ENCODE measurements at regions not wholly inside any gene's neighbourhood (a gene's known extent, or its start where the extent isn't known, plus 50 kb on each side); places are given as distances from the start of the nearest gene placed in this dataset.

DNA sequence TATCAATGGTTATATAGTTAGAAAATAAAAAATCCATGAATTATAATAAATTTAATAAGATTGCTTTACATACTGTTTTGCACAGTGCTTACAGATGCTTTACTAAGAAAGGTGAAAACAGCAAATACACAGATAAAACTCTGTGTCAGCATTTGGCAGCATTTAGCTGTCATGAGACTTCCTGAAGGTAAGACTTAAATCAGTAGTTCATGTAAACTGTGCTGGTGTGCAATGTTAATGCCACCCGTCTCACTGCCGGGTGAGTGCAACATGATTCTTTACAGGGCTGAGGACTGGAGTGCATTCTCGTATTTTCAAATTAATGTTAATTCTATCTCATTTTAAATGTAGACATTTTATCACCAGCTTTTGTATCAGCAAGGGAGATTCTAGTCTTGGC lies 326.2 kb upstream of the POT1 start:
- no peaks in the 10 kb centered on the region for H3K27me3 ChIP-seq (ENCODE audit: control insufficient read depth, insufficient read depth, low read length)

DNA sequence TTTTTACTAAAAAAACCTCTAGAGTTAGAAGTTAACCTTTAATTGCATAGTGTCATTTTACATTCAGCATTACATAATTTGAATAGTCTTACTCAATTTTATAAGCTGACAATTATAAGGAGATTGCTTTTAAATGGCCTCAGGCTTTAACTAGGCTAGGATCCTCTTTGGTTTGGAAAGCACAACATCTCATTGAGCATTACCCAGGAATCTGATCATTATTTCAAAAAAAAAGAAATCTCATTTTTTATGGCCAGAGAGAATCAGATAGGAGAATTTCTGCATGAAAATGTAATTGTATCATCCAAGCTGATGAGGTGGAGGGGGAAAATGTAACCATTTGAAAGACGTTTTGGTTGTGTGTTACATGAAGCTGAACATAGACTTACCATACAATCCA lies 324.9 kb upstream of the POT1 start:
- TF ChIP-seq, protein P1, sequence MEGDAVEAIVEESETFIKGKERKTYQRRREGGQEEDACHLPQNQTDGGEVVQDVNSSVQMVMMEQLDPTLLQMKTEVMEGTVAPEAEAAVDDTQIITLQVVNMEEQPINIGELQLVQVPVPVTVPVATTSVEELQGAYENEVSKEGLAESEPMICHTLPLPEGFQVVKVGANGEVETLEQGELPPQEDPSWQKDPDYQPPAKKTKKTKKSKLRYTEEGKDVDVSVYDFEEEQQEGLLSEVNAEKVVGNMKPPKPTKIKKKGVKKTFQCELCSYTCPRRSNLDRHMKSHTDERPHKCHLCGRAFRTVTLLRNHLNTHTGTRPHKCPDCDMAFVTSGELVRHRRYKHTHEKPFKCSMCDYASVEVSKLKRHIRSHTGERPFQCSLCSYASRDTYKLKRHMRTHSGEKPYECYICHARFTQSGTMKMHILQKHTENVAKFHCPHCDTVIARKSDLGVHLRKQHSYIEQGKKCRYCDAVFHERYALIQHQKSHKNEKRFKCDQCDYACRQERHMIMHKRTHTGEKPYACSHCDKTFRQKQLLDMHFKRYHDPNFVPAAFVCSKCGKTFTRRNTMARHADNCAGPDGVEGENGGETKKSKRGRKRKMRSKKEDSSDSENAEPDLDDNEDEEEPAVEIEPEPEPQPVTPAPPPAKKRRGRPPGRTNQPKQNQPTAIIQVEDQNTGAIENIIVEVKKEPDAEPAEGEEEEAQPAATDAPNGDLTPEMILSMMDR (IDR thresholded peaks at IDR 0.05; ENCODE audit: insufficient read depth, low read depth, low read length): no peak
- CTCF ChIA-PET: no interaction called here
- H3K27me3 ChIP-seq (ENCODE audit: control insufficient read depth, insufficient read depth, low read length): no peaks in the 10 kb centered on the region
- DNase-seq (ENCODE audit: low read depth): no peak
- POLR2A ChIA-PET: no interaction called here
- H3K36me3 ChIP-seq (ENCODE audit: control insufficient read depth, insufficient read depth, low read length): no peaks in the 10 kb centered on the region
- H3K4me3 ChIP-seq (ENCODE audit: low read depth, low read length): no peak overlapping the region

More for the DNA sequence above, 326.2 kb upstream of the POT1 start:
- ChIA-PET CTCF (no interaction called here), POLR2A (no interaction called here)
- DNase-seq (ENCODE audit: low read depth): no peak
- Histone ChIP-seq H3K36me3 (ENCODE audit: control insufficient read depth, insufficient read depth, low read length) (no peaks in the 10 kb centered on the region), H3K4me3 (ENCODE audit: low read depth, low read length) (no peak overlapping the region)
- TF ChIP-seq, protein P1 (IDR thresholded peaks at IDR 0.05; ENCODE audit: insufficient read depth, low read depth, low read length): no peak

GRCh38 chr7:125253452-125254190 lies 324.0 kb upstream of the POT1 start:
- DNase-seq (ENCODE audit: low read depth): no peak
- H3K36me3 ChIP-seq (ENCODE audit: control insufficient read depth, insufficient read depth, low read length): no peaks in the 10 kb centered on the region
- CTCF ChIA-PET: no interaction called here
- TF ChIP-seq, protein P1 (IDR thresholded peaks at IDR 0.05; ENCODE audit: insufficient read depth, low read depth, low read length): no peak
- H3K27me3 ChIP-seq (ENCODE audit: control insufficient read depth, insufficient read depth, low read length): no peaks in the 10 kb centered on the region
- no peak overlapping the region for H3K4me3 ChIP-seq (ENCODE audit: low read depth, low read length)
- POLR2A ChIA-PET: no interaction called here

DNA sequence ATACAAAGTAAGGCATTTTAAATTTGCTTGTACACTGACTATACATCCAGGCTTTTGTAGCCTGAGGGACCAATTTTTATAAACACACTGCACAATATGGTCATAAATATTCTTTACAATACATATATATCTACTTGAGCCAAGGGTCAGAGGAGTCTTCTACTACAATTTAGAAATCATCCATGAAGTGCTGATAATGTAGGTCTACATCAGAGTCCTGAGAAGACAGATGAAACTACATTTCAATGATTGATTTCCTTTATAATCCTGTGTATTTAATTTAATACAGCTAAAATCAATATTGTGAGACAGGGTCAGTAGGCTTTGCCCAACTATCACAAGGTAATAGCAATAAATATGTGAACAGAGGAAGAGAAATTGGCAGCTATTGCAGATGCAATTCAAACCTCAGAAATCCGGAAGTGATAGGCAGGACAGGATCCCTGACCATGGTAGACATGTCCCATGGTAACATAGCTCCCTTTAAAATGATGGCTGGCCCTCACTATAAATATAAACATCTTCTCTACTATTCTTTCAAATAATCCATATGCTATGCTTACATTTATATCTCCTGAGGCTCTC lies 318.0 kb upstream of the POT1 start:
- CTCF ChIA-PET: no interaction called here
- TF ChIP-seq, protein P1 (IDR thresholded peaks at IDR 0.05; ENCODE audit: insufficient read depth, low read depth, low read length): no peak

GRCh38 chr7:125246706-125247105 lies 317.1 kb upstream of the POT1 start:
- no peaks in the 10 kb centered on the region for H3K36me3 ChIP-seq (ENCODE audit: control insufficient read depth, insufficient read depth, low read length)
- no peak for DNase-seq (ENCODE audit: low read depth)
- POLR2A ChIA-PET: no interaction called here
- CTCF ChIA-PET: no interaction called here
- TF ChIP-seq, protein P1 (IDR thresholded peaks at IDR 0.05; ENCODE audit: insufficient read depth, low read depth, low read length): no peak
- H3K4me3 ChIP-seq (ENCODE audit: low read depth, low read length): no peak overlapping the region
- no peaks in the 10 kb centered on the region for H3K27me3 ChIP-seq (ENCODE audit: control insufficient read depth, insufficient read depth, low read length)

More for the DNA sequence above, 318.0 kb upstream of the POT1 start:
- Histone ChIP-seq H3K36me3 (ENCODE audit: control insufficient read depth, insufficient read depth, low read length) (no peaks in the 10 kb centered on the region), H3K4me3 (ENCODE audit: low read depth, low read length) (no peak overlapping the region), H3K27me3 (ENCODE audit: control insufficient read depth, insufficient read depth, low read length) (no peaks in the 10 kb centered on the region)
- no peak for DNase-seq (ENCODE audit: low read depth)
- POLR2A ChIA-PET: no interaction called here
